DLD1 (cell line): ENCODE measurements at regions not wholly inside any gene's neighbourhood (a gene's known extent, or its start where the extent isn't known, plus 50 kb on each side); places are given as distances from the start of the nearest gene placed in this dataset.
"Not testable (repeated sequence)": the region's sequence is repeated elsewhere in the genome, so short reads cannot be mapped to it uniquely, and the experiment has no call there.

Experiments used
- in situ Hi-C: cut with HindIII; loops from 2 replicates; pipeline ENCODE4 v1.10.0; 2017; ENCODE audit warnings: low sequenced_read_pairs

DNA sequence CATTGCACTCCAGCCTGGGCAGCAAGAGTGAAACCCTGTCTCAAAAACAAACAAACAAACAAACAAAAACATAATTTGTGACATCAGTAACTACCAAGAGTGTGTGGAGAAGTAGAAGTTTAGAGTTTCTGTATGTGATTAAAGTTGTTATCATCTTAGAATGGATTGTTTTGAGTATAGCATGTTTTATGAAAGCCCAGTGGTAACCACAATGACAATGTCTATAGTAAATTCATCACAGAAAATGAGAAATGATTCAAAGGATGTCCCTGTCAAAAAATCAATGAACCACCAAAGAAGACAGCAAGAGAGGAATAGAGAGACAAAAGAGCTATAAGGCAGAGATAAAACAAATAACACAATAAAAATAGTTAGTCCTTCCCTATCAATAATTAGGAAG, 1299.2 kb downstream of the CNTNAP5 start:
- in situ Hi-C loops: no loop called here

DNA sequence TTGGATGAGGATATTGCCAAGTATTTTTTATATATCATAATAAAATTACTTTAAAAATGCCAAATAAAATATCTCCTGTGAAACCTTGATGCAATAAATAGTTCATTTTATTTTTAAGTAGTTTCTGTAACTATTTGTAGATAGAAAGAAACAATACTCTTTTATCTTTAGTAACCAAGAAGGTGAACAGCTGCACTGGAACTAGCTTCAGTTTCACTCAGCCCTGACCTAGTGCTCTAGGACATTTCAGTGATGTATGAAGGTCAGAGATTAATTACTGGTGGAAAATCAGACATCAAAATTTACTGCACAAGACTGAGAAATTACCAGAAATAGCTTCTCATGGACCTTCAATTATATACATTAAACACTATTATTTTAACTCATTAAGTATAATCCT, 1305.0 kb downstream of the CNTNAP5 start:
- in situ Hi-C loops: no loop called here

DNA sequence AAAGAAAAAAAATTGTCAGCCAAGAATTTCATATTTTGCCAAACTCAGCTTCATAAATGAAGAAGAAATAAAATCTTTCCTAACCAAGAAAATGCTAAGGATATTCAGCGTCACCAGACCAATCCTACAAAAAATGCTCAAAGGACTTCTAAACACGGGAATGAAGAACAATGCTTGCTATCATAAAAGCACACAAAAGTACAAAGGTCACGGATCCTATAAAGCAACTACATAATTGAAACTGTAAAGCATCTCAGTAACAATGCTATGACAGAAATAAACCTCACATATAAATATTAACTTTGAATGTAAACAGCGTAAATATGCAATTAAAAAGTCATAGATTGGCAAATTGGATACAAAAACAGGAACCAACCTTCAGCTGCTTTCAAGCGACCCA, 1314.6 kb upstream of the GYPC start:
- in situ Hi-C loops: no loop called here

DNA sequence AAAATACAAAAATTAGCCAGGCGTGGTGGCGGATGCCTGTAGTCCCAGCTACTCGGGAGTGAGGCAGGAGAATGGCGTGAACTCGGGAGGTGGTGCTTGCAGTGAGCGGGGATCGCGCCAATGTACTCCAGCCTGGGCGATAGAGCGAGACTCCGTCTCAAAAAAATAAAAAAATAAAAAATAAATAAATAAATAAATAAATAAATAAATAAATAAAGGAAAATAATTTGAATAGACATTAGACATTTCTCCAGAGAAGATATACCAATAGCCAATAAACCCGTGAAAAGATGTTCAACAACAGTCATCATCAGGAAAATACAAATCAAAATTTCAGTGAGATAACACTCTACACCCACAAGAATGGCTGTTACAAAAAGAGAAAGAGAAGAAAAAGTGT, 1302.4 kb upstream of the GYPC start:
- in situ Hi-C loops: not testable (repeated sequence)

DNA sequence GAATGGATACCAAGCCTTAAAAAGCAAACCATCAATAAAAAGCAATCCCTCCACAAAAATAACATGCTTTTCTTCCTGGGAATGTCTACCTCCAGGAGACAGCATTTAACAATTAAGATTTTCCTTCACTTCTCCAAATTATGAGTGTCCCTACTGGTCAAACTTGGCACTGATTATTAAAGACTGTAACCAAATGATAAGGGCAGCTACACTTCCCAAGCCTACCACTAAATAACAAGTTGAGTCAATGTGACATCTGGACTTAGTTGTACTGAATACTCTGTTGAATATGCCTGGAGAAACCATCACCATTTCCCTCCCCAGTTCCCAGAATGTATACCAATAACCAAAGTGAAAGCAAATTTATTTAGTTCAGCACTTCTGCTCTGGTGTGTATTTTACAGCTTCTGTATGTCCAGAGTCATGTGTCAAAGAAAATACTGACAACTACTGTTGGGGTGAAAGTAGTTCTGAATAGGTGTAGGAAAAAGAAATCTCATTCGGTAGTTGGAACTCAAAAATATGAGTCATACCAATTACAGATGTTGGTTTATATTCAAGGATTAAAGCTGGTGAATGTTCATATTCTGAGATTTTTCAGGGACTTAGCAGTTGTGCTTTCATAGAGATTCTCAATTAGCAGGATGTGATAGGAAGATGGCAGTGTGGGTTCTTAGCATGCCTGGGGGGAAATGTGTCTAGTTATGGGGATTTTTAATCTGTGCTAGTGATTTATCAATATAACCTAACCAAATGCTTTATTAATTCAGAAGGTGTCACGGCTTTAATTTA, 1291.6 kb upstream of the GYPC start:
- in situ Hi-C loops: no loop called here

DNA sequence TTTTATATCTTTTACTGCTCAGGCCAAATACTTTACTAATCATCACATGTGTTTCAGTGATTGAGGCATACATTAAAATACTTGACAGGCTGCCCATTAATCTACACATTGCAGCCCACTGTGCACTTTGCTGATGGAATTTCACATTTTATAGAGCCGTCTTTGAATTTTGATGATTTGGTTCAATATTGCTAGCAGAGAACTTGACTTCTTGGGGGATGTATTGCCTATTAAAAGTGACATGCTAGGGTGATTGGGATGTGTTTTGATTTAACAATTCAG, 1291.0 kb upstream of the GYPC start:
- in situ Hi-C loops: no loop called here

DNA sequence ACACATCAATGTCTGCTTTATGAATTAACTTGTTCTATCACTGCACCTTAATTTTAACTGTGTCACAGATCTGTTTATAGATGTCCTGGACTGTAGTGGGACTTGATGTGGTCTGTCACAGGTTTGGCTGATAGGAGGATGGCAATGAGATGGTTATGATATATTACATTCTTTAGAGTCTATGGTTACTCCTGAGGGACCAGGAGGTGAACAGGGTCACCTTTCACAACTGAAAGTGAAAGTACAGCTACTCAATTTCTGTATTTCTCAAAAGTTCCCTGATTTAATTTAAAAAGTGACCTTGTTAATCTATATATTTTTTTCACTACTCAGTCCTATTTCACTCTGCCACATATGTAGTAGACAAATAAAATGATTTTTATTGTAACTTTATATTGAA, 1284.1 kb upstream of the GYPC start:
- in situ Hi-C loops: no loop called here

DNA sequence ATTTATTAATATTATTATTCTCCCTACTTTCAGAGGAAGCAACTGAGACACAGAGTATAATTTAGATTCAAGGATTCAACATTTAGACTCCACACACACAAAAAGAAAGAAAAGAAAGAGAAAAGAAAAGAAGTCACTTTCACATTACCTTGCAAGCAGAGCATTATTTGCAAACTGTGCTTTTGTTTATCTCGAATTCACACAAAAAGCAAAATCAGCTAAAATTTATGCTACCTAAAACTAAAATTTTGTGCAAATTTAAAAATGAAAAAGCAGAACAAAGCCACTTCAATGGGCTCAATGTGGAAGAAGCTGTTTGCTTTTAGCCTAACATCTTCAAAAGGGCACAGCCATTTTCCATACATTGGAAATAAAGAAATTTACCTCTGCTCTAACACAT, 1282.7 kb upstream of the GYPC start:
- in situ Hi-C loops: no loop called here

DNA sequence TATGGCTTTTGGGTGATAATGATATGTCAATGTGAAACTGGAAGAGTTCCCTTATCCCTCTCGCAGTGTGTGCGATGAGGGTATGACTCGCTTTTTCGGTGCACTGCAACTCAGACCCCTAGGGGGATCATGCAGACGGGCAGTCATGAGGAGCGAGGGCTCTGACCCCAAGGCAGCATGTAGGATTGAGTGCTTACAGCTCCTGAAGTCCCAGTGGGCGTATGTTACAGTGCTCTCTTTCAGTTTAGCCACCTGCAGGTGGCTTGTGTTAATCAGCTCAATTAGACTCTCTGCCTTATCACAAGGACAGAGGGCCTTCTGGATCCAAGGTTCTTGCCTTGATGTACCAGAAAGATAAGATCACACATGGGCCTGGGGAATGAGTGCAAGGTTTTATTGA, 1269.9 kb upstream of the GYPC start:
- in situ Hi-C loops: no loop called here

DNA sequence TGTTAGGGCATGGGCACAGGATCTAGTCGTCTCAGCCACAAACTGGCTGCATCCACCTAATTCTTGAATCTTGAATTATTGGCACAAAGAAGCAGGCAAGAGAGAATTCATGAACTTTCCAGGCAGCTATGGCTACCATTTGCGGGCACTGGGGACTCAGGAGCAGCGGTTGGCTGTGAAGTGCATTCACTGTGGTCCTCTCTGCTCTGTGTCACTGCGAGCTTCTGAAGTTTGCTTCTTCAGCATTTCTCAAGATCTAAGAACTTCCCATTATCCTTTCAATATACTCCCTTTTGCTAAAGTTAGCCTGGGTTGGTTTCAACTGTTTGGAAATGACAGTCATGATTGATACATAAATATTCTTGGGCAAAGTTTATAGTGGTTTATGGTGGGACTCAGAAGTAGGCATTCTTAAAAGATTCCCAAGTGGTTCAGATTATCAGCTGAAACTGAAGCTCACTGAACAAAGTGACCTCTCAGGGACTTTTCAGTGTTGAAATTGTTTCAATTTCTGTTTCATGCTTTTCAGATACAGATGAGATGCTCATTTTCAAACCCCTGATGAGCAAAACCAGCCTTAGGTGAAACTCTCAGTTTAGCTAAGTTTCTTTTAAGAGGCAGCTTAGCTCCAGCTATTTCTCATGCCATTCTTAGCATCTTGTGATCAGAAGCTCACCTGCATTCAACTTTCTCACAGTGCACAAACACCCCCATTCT, 1258.3 kb upstream of the GYPC start:
- in situ Hi-C loops: no loop called here

DNA sequence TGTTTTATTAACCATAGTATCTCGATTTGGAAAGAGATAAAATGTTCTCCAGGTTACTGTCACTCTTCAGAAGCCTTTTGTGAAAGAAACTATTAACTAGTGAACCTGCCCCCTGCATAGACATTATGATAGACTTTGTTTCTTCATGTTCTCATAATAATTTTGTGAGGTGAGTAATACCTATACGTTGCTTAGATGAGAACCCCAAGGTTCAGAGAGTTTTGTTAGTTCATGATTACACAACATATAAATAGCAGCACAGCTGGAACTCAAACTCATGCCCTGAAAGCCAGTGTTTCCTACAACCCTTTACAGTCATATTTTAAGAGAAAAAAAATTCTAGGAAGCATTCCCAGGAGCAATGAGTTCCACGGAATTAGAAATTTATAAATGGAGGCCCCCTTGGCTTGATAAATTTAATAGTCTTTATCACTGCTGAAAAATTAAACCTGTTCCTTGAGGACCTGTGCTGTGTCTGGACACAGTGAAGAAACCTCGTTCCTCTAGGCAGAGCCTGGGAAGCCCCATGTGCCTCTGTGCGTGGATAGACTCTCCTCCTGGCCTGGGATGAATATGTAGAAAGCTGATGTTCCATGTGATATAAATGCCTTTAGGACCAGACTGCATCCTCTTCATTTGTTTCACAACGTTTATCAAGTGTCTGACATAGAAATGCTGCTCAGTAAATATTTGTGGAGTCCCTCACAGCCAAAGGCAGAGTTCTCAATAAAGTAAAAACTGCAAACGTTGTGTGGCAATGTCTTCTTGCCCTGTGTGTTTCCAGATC, 1257.0 kb upstream of the GYPC start:
- in situ Hi-C loops: no loop called here

DNA sequence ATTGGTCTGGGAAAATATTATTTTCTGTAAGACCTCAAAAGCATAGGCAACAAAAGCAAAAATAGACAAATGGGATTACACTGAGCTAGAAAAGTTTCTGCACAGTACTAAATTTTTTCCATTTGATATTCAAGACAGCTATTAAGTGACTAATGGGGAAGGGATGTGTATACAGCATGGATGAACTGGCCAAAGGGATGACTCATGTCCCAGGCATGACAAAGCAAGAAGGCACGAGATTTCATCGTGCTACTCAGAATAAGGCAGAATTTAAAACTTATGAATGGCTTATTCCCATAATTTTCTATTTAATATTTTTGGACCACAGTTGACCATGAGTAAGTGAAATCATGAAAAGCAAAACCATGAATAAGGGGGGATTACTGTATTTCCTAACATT, 1250.1 kb upstream of the GYPC start:
- in situ Hi-C loops: no loop called here

DNA sequence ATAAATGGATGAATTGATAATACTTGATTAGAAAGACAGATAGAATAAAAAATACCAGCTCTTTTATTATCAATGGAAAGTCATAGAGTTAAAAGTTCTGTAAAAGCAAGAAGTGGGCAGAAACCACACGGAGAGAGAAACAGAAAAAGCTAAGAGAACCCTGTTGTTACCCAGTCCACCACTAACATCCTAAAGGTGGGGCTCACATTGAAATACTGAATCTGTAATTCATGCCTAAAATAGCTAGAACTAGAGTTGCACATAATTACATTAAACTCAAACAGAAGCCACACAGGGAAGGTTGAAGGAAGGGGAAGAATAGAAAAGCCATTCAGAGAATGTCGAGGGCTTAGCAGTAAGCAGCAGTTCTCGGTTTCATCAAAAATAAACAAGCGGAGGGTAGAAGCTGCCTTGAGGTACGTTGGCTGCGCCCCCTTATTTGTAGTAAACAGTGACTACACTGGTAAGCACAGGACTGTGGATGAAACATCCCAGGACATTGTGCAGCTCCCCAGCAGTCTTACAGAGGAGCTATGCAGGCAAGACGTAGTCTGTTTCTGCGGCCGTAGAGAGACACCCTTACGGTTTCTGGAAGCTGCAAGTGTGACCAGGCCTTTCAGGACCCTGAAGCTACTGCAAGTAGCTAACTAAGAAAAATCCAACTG, 1247.0 kb upstream of the GYPC start:
- in situ Hi-C loops: no loop called here

DNA sequence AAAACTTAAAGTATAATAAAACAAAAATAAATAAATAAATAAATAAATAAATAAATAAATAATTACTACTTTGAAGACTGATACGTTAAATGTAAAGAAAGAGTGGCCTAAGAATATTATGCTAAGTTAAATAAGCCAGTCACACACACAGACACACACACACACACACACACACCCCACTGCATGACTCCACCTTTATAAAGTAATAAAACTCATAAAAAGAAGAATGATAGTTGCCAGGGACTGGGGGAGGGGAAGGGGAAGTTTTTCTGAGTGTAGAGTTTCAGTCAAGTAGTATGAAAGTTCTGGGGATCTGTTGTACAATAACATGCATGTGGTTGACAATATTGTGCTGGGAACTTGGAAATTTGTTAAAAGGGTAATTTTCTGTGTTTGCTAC, 1237.5 kb upstream of the GYPC start:
- in situ Hi-C loops: no loop called here

DNA sequence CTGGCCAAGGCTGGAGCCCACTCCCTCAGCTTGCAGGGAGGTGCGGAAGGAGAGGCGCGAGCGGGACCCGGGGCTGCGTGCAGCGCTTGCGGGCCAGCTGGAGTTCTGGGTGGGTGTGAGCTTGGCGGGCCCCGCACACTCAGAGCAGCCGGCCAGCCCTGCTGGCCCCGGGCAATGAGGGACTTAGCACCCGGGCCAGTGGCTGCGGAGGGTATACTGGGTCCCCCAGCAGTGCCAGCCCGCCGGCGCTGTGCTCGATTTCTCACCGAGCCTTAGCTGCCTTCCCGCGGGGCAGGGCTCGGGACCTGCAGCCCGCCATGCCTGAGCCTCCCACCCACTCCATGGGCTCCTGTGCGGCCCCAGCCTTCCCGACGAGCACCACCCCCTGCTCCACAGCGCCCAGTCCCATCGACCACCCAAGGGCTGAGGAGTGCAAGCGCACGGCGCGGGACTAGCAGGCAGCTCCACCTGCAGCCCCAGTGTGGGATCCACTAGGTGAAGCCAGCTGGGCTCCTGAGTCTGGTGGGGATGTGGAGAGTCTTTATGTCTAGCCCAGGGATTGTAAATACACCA, 1233.7 kb upstream of the GYPC start:
- in situ Hi-C loops: not testable (repeated sequence)

DNA sequence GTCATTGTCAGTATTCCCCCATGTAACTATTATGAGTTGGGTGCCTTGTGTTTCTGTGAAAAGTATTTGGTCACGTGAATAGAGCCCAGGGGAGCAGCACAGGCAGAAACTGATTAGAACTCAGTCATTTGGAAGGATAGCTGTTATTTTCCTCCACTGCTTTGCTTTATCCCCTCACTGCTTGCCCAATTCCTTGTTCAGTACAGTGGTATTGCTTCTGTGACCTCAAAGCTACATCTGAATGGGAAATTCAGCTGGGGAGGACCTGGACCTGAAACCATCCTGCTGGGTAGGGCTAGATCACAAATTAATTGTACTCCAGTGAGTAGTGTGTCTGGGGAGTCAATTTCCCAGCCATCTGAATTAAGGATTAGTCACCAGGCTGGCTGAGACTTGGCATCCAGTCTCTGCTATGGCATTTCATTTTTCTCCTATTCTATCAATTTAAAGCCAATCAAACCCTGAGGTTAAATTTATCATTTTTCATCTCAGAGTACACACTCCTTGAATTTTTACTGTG, 1231.6 kb upstream of the GYPC start:
- in situ Hi-C loops: no loop called here

DNA sequence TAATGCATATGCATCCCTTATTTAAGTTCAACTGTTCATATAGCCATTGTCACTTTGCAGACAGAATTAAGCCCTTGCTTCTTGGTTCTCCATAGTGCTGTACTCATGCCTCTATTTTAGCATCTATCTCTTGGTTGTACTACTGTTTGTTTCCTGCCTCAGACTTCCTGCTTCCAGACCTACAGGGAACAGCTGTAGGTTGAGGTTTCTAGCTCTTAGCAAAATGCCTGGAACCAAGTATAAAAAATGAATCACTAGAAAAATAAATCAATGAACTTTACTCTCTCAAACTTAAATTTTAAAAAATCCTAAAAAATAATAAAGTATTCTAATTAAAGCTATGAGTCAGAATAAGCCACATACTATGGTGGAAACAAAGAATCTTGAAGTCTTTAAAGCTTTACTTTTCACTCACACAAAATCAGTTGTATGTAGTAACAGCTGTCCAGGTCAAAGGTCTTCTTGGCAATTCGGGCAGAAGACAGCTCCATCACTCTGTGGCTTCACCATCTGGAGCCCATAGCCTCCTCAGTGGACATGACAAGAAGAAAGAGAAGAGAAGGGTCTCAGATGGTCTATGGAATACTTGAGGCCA, 1228.1 kb upstream of the GYPC start:
- in situ Hi-C loops: no loop called here

DNA sequence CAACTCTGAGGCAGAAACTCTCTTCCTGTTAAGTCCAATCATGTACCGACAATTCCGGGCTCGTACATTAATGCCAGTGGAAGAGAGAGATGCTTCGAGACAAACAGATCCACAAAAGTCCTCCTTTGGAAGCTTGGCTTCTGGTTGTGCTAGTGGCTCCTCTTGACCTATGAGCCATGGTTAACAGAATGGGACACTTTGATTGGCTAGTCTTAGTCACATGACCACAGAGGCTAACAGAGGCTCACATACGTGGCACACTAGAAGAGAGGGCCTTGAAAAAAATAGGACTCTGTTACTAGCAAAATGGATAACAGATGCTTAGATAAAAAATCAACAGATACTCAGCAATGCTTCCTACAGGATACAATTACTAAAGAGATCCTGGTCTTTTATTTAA, 1211.9 kb upstream of the GYPC start:
- in situ Hi-C loops: no loop called here

DNA sequence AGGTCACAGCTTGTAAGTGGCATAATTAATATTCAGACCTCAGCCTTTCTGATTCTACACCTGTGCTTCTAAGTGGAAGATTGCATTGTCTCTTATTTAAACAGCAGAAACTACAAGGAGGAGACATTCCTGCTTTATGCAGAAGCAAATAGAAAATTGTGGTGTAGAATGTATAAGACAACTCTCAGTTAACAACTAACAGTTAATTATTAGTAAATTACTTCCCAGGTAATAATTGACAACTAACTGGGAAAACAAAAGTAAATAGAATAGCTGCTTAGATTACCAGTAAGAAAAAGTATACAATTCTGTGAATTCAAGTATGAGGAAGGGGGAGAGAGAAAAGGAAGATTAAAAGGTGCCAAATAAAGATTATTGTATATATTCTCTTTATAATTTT, 1210.5 kb upstream of the GYPC start:
- in situ Hi-C loops: no loop called here

DNA sequence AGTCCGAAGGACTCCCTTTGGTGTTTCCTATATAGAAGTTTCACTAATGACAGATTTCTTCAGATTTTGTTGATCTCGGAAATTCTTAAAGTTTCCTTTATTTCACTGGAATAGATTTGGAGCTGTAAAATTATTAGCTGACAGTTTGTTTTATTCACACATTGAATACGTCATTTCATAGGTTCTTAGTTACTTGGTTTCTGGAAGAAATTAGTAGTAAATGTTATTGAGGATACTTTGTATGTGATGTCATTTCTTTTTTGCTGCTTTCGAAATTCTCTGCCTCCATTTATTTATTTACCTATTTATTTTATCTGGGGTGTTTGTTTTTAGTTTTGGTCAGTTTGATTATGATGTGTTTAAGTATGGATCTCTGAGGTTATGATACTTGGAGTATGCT, 1205.9 kb upstream of the GYPC start:
- in situ Hi-C loops: no loop called here

DNA sequence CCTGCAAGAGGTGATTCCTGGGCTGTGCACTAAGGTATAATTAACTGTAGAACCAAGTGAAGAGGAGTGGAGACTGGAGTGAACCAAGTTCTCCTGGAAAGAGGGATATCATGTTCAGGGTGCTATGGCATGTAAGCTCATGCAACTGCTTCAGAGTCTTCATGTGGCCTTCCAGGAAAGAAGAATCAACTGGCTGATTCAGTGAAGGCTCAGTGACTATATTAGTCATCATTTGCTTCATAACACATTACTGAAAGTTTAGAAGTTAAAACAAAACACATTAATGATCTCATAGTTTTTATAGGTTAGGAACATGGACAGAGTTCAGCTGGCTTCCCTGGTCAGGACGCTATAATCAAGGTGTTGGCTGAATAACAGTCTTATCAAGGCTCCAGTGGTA, 1200.8 kb upstream of the GYPC start:
- in situ Hi-C loops: no loop called here
